GM18520 (cell line): ENCODE measurements at regions not wholly inside any gene's neighbourhood (a gene's known extent, or its start where the extent isn't known, plus 50 kb on each side); places are given as distances from the start of the nearest gene placed in this dataset.
A peak's percentile ranks its signal among the peaks of the same experiment; 100 is the strongest.

Experiments used
- ATAC-seq: cut with Tn5 transposase; IDR thresholded peaks from one replicate; pipeline ENCODE4 v1.9.1; 2021; ENCODE audit not compliant: unreplicated experiment

- no peak for ATAC-seq
These were observed 135.0 kb downstream of the ZC3H11B start for GRCh38 chr1:219477861-219478260.

- no peak for ATAC-seq
These were observed 136.2 kb downstream of the ZC3H11B start for GRCh38 chr1:219476716-219477115.

GRCh38 chr1:219476116-219476515 lies 136.8 kb downstream of the ZC3H11B start:
- peak; percentile 83 for ATAC-seq

GRCh38 chr1:219472596-219472995 lies 140.3 kb downstream of the ZC3H11B start:
- ATAC-seq, result no peak

- ATAC-seq, result no peak
These were observed 145.4 kb downstream of the ZC3H11B start for GRCh38 chr1:219467524-219467923.

- ATAC-seq, result no peak
These were observed 146.1 kb downstream of the ZC3H11B start for GRCh38 chr1:219466766-219467165.

- peak; percentile 40 for ATAC-seq
These were observed 147.5 kb downstream of the ZC3H11B start for GRCh38 chr1:219465212-219466093.

- no peak for ATAC-seq
These were observed 149.3 kb downstream of the ZC3H11B start for GRCh38 chr1:219463636-219464035.

GRCh38 chr1:219461981-219462400 lies 150.9 kb downstream of the ZC3H11B start:
- no peak for ATAC-seq

- peak; percentile 70 for ATAC-seq
These were observed 151.7 kb downstream of the ZC3H11B start for GRCh38 chr1:219460896-219461815.

- no peak for ATAC-seq
These were observed 152.6 kb downstream of the ZC3H11B start for GRCh38 chr1:219460081-219460895.

- no peak for ATAC-seq
These were observed 153.4 kb downstream of the ZC3H11B start for GRCh38 chr1:219459351-219460080.

GRCh38 chr1:219446288-219446687 lies 166.6 kb downstream of the ZC3H11B start:
- no peak for ATAC-seq

- ATAC-seq, result no peak
These were observed 167.0 kb downstream of the ZC3H11B start for GRCh38 chr1:219445864-219446263.

- no peak for ATAC-seq
These were observed 168.4 kb downstream of the ZC3H11B start for GRCh38 chr1:219444474-219444873.

GRCh38 chr1:219443763-219444162 lies 169.1 kb downstream of the ZC3H11B start:
- ATAC-seq, result no peak

GRCh38 chr1:219442611-219443061 lies 170.3 kb downstream of the ZC3H11B start:
- no peak for ATAC-seq

- ATAC-seq, result no peak
These were observed 171.0 kb downstream of the ZC3H11B start for GRCh38 chr1:219441884-219442283.

GRCh38 chr1:219439376-219439775 lies 173.5 kb downstream of the ZC3H11B start:
- ATAC-seq, result no peak

- no peak for ATAC-seq
These were observed 174.5 kb downstream of the ZC3H11B start for GRCh38 chr1:219438386-219438785.
